ENCODE measurements at regions not wholly inside any gene's neighbourhood (a gene's known extent, or its start where the extent isn't known, plus 50 kb on each side); places are given as distances from the start of the nearest gene placed in this dataset.
A peak's percentile ranks its signal among the peaks of the same experiment; 100 is the strongest.

- no peak for TF ChIP-seq CTCF (IDR thresholded peaks at IDR 0.05 in 8 of 11, conservative IDR thresholded peaks at IDR 0.05 in 3 of 11)
- no peak for TF ChIP-seq POLR2A (IDR thresholded peaks at IDR 0.05)
- peak in 2 of 3 donors; percentile 73 to 87 for TF ChIP-seq POLR2AphosphoS5 (IDR thresholded peaks at IDR 0.05)
Observed at GRCh38 chr5:58268268-58268667, 191.6 kb downstream of the PLK2 start.

Measured in spleen (tissue), 7 donors.